ENCODE measurements at regions not wholly inside any gene's neighbourhood (a gene's known extent, or its start where the extent isn't known, plus 50 kb on each side); places are given as distances from the start of the nearest gene placed in this dataset.
A peak's percentile ranks its signal among the peaks of the same experiment; 100 is the strongest.

DNA sequence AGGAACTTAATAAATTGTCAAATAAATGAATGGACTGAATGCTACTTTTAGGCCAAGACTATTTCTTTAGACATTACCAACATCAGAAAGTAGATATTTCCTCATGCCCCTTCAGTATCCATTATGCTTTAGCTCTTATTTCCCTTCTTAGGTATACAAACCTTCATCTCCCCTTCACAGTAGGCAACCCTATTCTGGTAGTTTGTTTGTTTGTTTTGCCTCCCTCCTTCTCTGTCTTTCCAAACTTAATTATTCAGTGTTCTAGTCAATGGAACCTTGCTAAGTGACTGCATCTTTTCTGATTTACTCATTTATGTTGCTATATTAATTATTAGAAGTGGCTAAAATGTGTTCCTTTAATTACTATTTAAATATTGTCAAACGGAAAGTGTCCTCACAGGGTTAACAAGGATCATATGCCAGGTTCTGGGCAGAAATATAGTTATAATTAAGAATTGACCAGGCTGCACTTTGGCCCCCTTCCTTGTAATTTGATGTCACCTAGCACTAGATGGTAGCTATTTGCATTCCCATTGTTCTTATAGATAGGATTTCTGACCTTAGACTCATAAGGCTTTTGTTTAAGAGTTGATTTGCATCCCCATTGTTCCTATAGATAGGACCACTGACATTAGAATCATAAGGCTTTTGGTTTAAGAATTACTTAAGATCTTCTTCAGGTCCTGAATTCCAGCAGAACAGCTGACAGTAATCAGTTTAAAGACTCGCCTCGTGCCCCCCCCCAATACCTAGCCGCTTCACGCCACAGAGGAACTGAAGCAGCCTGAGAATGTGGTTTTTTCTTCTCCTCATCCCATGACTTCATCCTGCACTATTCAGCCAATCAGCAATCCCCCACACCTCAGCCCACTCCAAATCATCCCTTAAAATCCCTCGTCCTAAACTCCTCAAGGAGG, 84.4 kb upstream of the NUDT12 start:
- peak; percentile 14 for DNase-seq (ENCODE audit: low spot score)

DNA sequence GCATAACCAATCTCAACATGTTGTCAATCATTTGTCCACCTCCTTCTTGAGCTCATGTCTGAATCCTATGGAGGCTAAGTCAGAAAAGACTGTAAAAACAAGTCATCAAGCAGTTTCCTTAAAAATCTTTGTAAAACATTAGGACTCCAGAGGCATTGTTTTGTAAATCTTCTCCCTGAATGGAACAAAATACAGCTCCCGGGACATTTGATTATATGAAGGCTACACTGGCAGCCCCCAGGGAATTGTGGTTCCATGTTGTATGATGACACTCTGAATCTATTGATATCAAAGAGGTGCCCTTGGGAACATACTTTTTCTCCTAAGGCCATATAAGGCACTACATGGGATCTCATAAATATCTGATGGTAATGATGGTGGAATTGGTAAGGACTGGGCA, 83.2 kb upstream of the NUDT12 start:
- no peak for DNase-seq (ENCODE audit: low spot score)

DNA sequence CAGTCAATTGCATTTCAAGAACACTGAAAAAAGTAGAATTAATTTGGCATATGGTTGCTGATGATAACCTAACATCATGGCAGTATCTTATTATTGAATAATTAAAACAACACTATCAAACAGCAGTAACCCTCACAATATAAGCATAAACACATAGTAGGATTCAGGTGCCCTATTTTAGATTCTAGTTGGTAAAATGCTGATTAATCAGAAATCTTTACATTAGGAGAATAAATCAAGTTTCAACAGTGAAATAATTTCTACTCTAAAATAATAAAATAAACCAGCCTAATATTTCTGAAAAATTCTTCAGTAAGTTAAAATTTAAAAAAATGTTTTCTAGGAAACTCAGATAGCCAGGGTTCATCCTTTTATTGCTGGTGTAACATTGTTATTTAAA, 76.4 kb upstream of the NUDT12 start:
- DNase-seq (ENCODE audit: low spot score): no peak

DNA sequence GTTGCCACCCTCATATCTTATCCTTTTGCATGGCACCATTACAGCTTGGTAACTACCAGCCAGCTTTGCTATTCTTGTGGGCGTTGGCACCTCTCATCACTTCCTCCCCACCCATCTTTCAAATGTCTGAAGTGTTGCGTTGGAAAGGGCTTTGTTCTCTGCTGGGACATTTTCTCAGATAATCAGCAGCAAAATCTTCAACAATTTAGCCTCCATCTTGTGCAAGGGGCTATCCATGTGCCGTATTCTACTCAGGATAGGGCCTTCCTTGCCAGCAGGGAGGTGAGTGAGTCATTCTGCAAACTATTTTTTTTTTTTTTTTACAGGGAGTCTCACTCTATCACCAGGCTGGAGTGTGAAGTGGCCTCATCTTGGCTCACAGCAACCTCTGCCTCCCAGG, 62.1 kb upstream of the NUDT12 start:
- no peak for DNase-seq (ENCODE audit: low spot score)

DNA sequence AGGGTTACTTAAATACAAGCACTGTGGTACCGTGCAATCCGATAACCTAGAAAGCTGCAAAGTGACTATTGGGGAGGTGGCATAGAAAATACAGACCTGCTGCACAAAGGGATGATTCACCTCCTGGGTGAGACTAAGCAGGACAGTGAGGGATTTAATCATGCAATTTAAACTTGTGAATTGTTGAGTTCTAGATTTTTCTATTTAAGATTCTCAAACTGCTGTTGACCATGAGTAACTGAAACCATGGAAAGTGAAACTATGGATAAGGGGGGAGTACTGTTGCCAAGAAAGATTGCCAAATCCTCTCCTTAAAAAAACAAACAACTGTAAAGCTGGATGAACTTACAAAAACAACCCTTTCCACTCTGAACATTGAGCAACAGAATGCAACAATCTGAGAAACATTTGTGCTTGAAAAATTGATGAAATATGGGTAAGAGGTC, 61.5 kb upstream of the NUDT12 start:
- no peak for DNase-seq (ENCODE audit: low spot score)

DNA sequence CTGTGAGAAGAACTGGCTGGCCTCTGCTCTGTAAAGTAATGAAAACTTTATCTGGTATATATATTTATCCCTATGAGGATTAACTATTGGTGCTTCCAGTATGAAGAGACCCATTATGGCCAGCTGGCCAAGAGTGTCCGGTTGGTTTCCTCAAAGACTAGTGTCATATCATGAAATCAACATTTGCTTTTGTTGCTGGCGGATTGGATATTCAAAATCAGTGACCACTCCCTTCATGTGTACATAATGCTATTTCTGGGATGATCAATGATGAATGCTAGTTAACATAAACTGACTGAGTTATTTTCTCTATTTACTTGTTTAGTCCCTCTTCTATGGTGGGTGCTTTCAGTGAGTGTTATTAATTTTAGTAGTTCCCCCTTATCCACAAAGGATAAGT, 60.8 kb upstream of the NUDT12 start:
- no peak for DNase-seq (ENCODE audit: low spot score)

DNA sequence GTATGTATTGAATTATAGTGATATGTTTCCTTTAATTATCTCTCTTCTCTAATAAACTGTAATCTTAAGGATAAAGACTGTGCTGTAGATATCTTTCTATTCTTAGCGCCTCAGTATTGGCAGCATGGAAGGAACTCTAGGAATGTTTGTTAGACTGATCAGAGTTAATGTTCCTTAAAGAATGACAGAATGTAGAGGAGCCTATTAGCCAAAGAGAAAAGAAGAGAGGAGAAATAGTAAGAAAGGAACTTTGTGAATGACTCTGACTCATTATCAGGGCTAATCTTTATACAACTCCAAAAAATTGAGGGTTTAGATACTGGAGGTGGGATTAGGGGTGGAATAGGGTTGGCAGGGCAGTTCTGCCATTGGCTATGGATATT, 59.0 kb upstream of the NUDT12 start:
- DNase-seq (ENCODE audit: low spot score): no peak

DNA sequence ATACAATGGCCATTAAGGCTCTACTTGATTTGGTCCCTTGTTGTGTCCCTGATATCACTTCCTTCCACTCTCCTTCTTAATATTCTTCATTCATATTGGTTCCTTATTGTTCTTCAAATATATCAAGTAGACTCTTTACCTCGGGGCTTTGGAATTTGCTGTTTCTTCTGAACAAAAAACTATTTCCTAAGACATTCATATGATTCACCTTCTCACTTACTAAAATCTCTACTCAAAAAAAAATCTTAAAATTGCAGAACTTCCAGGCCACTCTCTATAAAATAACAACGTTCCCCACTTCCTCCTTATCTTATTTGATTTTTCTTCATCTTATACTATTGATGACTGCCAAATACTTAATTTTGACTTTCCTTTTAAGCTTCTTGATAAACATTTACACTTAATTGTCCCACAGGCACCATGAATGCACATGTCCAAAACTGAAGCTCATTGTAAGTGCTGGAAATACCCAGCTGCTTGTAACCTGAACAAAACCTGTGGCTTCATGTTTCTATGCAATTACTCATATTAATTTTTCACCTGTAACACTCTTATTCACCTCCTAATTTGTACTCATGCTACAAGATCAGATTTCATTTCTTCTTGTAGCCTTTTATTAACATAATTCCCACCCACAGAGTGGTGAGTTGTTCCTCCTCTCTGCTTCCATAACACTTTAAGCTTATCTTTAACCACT, 58.4 kb upstream of the NUDT12 start:
- no peak for DNase-seq (ENCODE audit: low spot score)

DNA sequence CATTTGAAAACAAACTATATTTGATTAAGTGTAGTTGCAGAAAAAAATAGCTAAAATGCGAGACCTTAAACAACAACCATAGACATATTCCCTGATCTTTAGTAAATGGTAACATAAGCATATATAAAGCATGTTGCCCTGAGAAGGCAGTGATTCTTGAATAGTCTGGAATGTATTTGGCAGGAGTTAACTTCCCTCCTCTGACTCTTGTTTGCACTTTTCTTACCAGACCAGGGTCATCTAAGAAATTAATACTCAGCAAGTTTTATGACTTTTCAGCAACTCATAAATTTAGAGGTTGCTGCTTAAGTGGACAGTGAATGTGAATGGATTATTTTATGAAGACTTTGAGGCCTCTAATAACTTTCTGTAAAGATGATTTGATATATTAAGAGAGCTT, 55.3 kb upstream of the NUDT12 start:
- no peak for DNase-seq (ENCODE audit: low spot score)

DNA sequence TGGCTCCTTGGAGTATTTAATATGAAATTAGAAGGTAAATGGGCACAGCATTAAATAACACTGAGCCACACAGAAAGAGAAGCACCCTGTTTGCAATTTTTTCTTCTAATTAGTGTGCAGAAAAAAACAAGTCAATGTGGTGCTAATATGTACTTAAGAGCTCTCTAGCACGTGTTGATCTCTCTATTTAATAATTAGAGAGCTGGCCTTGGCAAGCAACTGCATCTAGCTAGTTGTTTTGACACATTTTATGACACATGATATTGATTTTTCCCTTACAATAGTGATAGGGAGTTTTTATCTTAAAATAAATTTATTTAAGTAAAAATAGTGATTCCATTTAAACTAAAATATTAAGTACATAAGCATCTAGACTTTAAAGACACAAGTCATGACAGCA, 54.5 kb upstream of the NUDT12 start:
- DNase-seq (ENCODE audit: low spot score): no peak

DNA sequence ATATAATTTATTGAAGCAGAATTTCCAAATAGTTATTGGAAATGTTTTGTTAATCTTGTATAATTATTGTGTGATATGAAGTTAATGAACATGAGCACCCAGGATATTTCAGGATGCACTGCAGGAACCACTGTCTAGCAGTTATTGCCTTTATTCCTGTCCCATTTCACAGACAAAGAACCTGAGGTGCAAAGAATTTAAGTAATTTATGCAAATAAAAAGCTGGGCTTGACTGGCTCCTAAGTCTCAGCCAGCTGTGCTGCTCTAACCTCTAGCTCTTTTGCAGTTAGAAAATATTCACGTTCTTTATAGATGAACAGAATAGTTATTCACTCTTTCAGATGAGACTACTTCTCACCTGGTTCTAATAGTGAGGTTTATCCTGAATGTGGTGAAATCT, 50.0 kb upstream of the NUDT12 start:
- DNase-seq (ENCODE audit: low spot score): no peak
